Suprapubic skin (tissue), 4 donors: ENCODE measurements at regions not wholly inside any gene's neighbourhood (a gene's known extent, or its start where the extent isn't known, plus 50 kb on each side); places are given as distances from the start of the nearest gene placed in this dataset.

ENCODE experiments used
- EP300 ChIP-seq: sonication (generic); formaldehyde crosslinking; IDR thresholded peaks from one replicate; pipeline ENCODE4 v1.6.1; 2017; ENCODE audit warnings: antibody characterized with exemption
- POLR2AphosphoS5 ChIP-seq, 3 donors: sonication (generic); formaldehyde crosslinking; IDR thresholded peaks; one replicate each; pipeline ENCODE4 v1.6.1; 2017; ENCODE audit warnings: antibody characterized with exemption in 3 of 3
- TF ChIP-seq, protein P1 (sequence below), 2 donors: fragments of 200-600 bp in 1 of 2; fragments of 450-650 bp in 1 of 2; sonication (generic) in 1 of 2; IDR thresholded peaks; one replicate each; pipeline ENCODE4 v1.5.1; 2016 to 2019; ENCODE audit warnings: antibody characterized with exemption in 2 of 2, mild to moderate bottlenecking in 1 of 2, moderate library complexity in 1 of 2

DNA sequence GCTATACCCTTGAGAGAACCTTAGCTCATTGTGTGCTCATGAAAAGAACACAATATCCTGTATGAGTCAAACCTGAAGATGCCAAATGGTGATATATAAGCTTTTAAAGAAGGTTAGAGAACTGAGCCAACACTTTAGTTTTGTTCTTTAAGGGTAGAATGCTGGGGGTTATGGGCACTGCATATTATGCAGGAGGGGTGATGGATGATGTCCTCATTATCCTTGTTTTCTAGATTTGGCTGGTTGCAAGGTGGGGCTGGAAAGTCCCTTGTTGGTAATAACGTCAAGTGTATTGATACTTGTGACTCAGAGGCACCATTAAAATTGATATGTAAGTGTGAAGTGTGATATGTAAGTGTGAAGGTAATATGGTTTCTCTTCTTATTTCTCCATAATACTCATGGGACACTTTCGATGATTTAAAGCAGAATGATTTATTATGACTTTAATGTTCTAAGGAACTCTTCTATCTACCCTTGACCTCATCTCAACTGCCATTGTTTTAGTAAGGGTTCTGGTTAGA, 113.7 kb upstream of the DTNBP1 start:
- TF ChIP-seq, protein P1, sequence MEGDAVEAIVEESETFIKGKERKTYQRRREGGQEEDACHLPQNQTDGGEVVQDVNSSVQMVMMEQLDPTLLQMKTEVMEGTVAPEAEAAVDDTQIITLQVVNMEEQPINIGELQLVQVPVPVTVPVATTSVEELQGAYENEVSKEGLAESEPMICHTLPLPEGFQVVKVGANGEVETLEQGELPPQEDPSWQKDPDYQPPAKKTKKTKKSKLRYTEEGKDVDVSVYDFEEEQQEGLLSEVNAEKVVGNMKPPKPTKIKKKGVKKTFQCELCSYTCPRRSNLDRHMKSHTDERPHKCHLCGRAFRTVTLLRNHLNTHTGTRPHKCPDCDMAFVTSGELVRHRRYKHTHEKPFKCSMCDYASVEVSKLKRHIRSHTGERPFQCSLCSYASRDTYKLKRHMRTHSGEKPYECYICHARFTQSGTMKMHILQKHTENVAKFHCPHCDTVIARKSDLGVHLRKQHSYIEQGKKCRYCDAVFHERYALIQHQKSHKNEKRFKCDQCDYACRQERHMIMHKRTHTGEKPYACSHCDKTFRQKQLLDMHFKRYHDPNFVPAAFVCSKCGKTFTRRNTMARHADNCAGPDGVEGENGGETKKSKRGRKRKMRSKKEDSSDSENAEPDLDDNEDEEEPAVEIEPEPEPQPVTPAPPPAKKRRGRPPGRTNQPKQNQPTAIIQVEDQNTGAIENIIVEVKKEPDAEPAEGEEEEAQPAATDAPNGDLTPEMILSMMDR (IDR thresholded peaks at IDR 0.05) = no peak
- no peak for TF ChIP-seq EP300
- TF ChIP-seq POLR2AphosphoS5 (IDR thresholded peaks at IDR 0.05) = no peak
